SK-N-SH (cell line): ENCODE measurements at regions not wholly inside any gene's neighbourhood (a gene's known extent, or its start where the extent isn't known, plus 50 kb on each side); places are given as distances from the start of the nearest gene placed in this dataset.

ENCODE experiments used
- CTCF ChIA-PET: fragments of 300-600, 350-600 bp; formaldehyde crosslinking; extraction: SDS; loops from one replicate; lab custom pipeline; 2021; lab: Yijun Ruan, JAX
- POLR2A ChIA-PET: fragments of 350-600 bp; sonication (Branson Sonifier 250); formaldehyde crosslinking; extraction: SDS; loops from one replicate; lab custom pipeline; 2020; ENCODE audit warnings: antibody characterized with exemption, inconsistent platforms; lab: Yijun Ruan, JAX
- DNase-seq: peaks from one replicate; pipeline ENCODE4 v3.0.0; 2012
- H2AFZ ChIP-seq: fragments of 200-600 bp; sonication (generic); 2 replicates; pipeline ENCODE4 v1.8.1; 2016; ENCODE audit warnings: antibody characterized with exemption, mild to moderate bottlenecking, low read depth
- H3F3A ChIP-seq: fragments of 200-600 bp; sonication (generic); replicated peaks from 2 replicates; pipeline ENCODE3; 2016; ENCODE audit warnings: antibody characterized with exemption, mild to moderate bottlenecking; ENCODE audit not compliant: insufficient read depth
- H3K27ac ChIP-seq, 2 experiments: fragments of 200-500 bp in 1 of 2; fragments of 200-600 bp in 1 of 2; sonication (Bioruptor generic) in 1 of 2; sonication (generic), shearing (Covaris generic) in 1 of 2; 2 replicates each; pipeline versions ENCODE4 v1.5.1 to v1.6.1; 2014 to 2016; ENCODE audit warnings: low read depth in 2 of 2, inconsistent platforms in 1 of 2, low read length in 1 of 2, mild to moderate bottlenecking in 1 of 2, mixed read lengths in 1 of 2
- H3K27me3 ChIP-seq: fragments of 200-600 bp; sonication (generic), shearing (Covaris generic); 2 replicates; pipeline ENCODE4 v1.6.1; 2016; ENCODE audit warnings: mixed run types; ENCODE audit not compliant: insufficient read depth
- H3K36me3 ChIP-seq, 2 experiments: fragments of 200-500 bp in 1 of 2; fragments of 200-600 bp in 1 of 2; sonication (Bioruptor generic) in 1 of 2; sonication (generic) in 1 of 2; replicated peaks in 1 of 2; 2 replicates each; pipeline versions ENCODE3 to v1.5.1; 2014 to 2016; ENCODE audit warnings: low read length in 1 of 2, mild to moderate bottlenecking in 1 of 2; ENCODE audit not compliant: insufficient read depth in 2 of 2, control insufficient read depth in 1 of 2
- H3K4me1 ChIP-seq, 2 experiments: fragments of 200-500 bp in 1 of 2; fragments of 200-600 bp in 1 of 2; sonication (Bioruptor generic) in 1 of 2; sonication (generic), shearing (Covaris generic) in 1 of 2; 2 replicates each; pipeline versions ENCODE4 v1.5.1 to v1.6.1; 2014 to 2016; ENCODE audit warnings: low read depth in 1 of 2, low read length in 1 of 2, mixed run types in 1 of 2; ENCODE audit not compliant: insufficient read depth in 2 of 2, control insufficient read depth in 1 of 2
- H3K4me2 ChIP-seq: fragments of 200-600 bp; sonication (generic), shearing (Covaris generic); 2 replicates; pipeline ENCODE4 v1.6.1; 2017; ENCODE audit warnings: mixed run types
- H3K4me3 ChIP-seq, 2 experiments: fragments of 200-500 bp in 1 of 2; fragments of 200-600 bp in 1 of 2; sonication (Bioruptor generic) in 1 of 2; sonication (generic), shearing (Covaris generic) in 1 of 2; 2 replicates each; pipeline versions ENCODE4 v1.5.1 to v1.8.1; 2014 to 2016; ENCODE audit warnings: low read depth in 2 of 2, inconsistent platforms in 1 of 2, low read length in 1 of 2, mild to moderate bottlenecking in 1 of 2, mixed read lengths in 1 of 2, moderate library complexity in 1 of 2
- H3K79me2 ChIP-seq: fragments of 200-600 bp; sonication (generic); 2 replicates; pipeline ENCODE4 v1.8.1; 2017; ENCODE audit warnings: mild to moderate bottlenecking; ENCODE audit not compliant: insufficient read depth
- H3K9ac ChIP-seq: fragments of 200-600 bp; sonication (generic); 2 replicates; pipeline ENCODE4 v1.6.1; 2017; ENCODE audit warnings: mixed run types
- H3K9me2 ChIP-seq: fragments of 200-600 bp; sonication (generic); 2 replicates; pipeline ENCODE4 v1.6.1; 2017; ENCODE audit warnings: mixed run types
- H3K9me3 ChIP-seq: fragments of 200-600 bp; sonication (generic); 2 replicates; pipeline ENCODE4 v1.6.1; 2017; ENCODE audit warnings: mixed run types, mild to moderate bottlenecking, moderate library complexity
- H4K20me1 ChIP-seq: fragments of 200-600 bp; sonication (generic); 2 replicates; pipeline ENCODE4 v1.6.1; 2017; ENCODE audit warnings: mild to moderate bottlenecking, mixed run types; ENCODE audit not compliant: insufficient read depth
- CHD2 ChIP-seq: fragments of 150-350 bp; IDR thresholded peaks from 2 replicates; pipeline ENCODE4 v1.6.1; 2018; ENCODE audit warnings: low read length; ENCODE audit not compliant: partially characterized antibody
- ELF1 ChIP-seq: IDR thresholded peaks from 2 replicates; pipeline ENCODE4 v1.4.0; 2012
- EP300 ChIP-seq, 2 experiments: IDR thresholded peaks; 2 replicates each; pipeline versions ENCODE4 v1.4.0 to v1.6.1; 2012; ENCODE audit warnings: borderline replicate concordance in 1 of 2, low read depth in 1 of 2, low read length in 1 of 2
- EZH2phosphoT487 ChIP-seq: fragments of 200-600 bp; sonication (generic); IDR thresholded peaks from 2 replicates; pipeline ENCODE4 v1.6.1; 2017; ENCODE audit warnings: low read depth, mixed run types, mild to moderate bottlenecking, antibody characterized with exemption, moderate library complexity, borderline replicate concordance
- FOSL2 ChIP-seq: IDR thresholded peaks from 2 replicates; pipeline ENCODE4 v1.4.0; 2012; ENCODE audit warnings: low read depth, mild to moderate bottlenecking, moderate library complexity, borderline replicate concordance
- FOXM1 ChIP-seq: IDR thresholded peaks from 2 replicates; pipeline ENCODE4 v1.4.0; 2012; ENCODE audit warnings: low read depth, mild to moderate bottlenecking
- GABPA ChIP-seq: IDR thresholded peaks from 2 replicates; pipeline ENCODE4 v1.4.0; 2012; ENCODE audit warnings: low read depth, mild to moderate bottlenecking
- IRF3 ChIP-seq: fragments of 150-350 bp; IDR thresholded peaks from 2 replicates; pipeline ENCODE4 v1.6.1; 2016; ENCODE audit warnings: mild to moderate bottlenecking, low read depth, low read length
- JUND ChIP-seq: IDR thresholded peaks from 2 replicates; pipeline ENCODE4 v1.4.0; 2012
- MAX ChIP-seq: IDR thresholded peaks from 2 replicates; pipeline ENCODE4 v1.4.0; 2012; ENCODE audit warnings: low read depth
- MXI1 ChIP-seq: IDR thresholded peaks from 2 replicates; pipeline ENCODE4 v1.6.1; 2012; ENCODE audit warnings: mild to moderate bottlenecking, low read depth, low read length, improper control_type of control experiment
- NRF1 ChIP-seq: IDR thresholded peaks from 2 replicates; pipeline ENCODE4 v1.6.1; 2012; ENCODE audit warnings: low read depth, mild to moderate bottlenecking, low read length
- POLR2AphosphoS5 ChIP-seq: IDR thresholded peaks from 2 replicates; pipeline ENCODE4 v1.6.1; 2012; ENCODE audit warnings: low read depth, low read length
- RAD21 ChIP-seq: IDR thresholded peaks from 2 replicates; pipeline ENCODE4 v1.6.1; 2012; ENCODE audit warnings: mild to moderate bottlenecking, low read length
- RCOR1 ChIP-seq: fragments of 150-350 bp; IDR thresholded peaks from 2 replicates; pipeline ENCODE4 v1.6.1; 2017; ENCODE audit warnings: antibody characterized with exemption, low read length
- RFX5 ChIP-seq: IDR thresholded peaks from 2 replicates; pipeline ENCODE4 v1.6.1; 2012; ENCODE audit warnings: mild to moderate bottlenecking, improper control_type of control experiment, low read length
- SIN3A ChIP-seq: IDR thresholded peaks from 2 replicates; pipeline ENCODE4 v1.6.1; 2012; ENCODE audit warnings: low read depth, mild to moderate bottlenecking, low read length, moderate library complexity, borderline replicate concordance
- SMC3 ChIP-seq: IDR thresholded peaks from 2 replicates; pipeline ENCODE4 v1.6.1; 2012; ENCODE audit warnings: low read depth, low read length, improper control_type of control experiment
- TAF1 ChIP-seq: IDR thresholded peaks from 2 replicates; pipeline ENCODE4 v1.6.1; 2012; ENCODE audit warnings: low read depth, mild to moderate bottlenecking, low read length, moderate library complexity, borderline replicate concordance
- TCF12 ChIP-seq: IDR thresholded peaks from 2 replicates; pipeline ENCODE4 v1.4.0; 2012
- USF2 ChIP-seq: fragments of 150-350 bp; IDR thresholded peaks from 2 replicates; pipeline ENCODE4 v1.6.1; 2017; ENCODE audit warnings: antibody characterized with exemption, low read length, low read depth, borderline replicate concordance
- ZBTB33 ChIP-seq: IDR thresholded peaks from 2 replicates; pipeline ENCODE4 v1.4.0; 2012; ENCODE audit warnings: low read depth, borderline replicate concordance
- WGBS: methylation state at CpG from one replicate; pipeline ENCODE4 v1.1.6; 2017; ENCODE audit warnings: low lambda C conversion rate; 5-methylcytosine and 5-hydroxymethylcytosine counted together

- TF ChIP-seq ZBTB33 (no peak), MAX (no peak), GABPA (no peak), SMC3 (no peak), CHD2 (peak; percentile 47), RAD21 (0 out of 2 replicates have a peak, but pooled peaks have one; percentile 13), IRF3 (no peak), JUND (no peak), RCOR1 (peak; percentile 63; the same call in 1 of the 2 replicates), FOSL2 (no peak), TAF1 (no peak), EP300 (IDR thresholded peaks at IDR 0.05; ENCODE audit: borderline replicate concordance in 1 of 2, low read depth in 1 of 2, low read length in 1 of 2) (peak in 1 of 2 experiments; percentile 91; a peak in 2 of 4 replicates), ELF1 (no peak), POLR2AphosphoS5 (no peak), NRF1 (no peak), SIN3A (no peak), EZH2phosphoT487 (no peak), MXI1 (no peak), USF2 (no peak), RFX5 (no peak), FOXM1 (no peak), TCF12 (no peak)
- Histone ChIP-seq H3K4me3 (no peak overlapping the region), H3K27me3 (no peaks in the 10 kb centered on the region), H4K20me1 (no peaks in the 10 kb centered on the region), H3K4me2 (no peak overlapping the region), H3K36me3 (no peaks in the 10 kb centered on the region), H3K79me2 (no peaks in the 10 kb centered on the region), H2AFZ (no peak overlapping the region), H3K4me1 (peaks cover 0 to 58% of the 10 kb centered on the region in 2 experiments; a peak in 2 of 4 replicates), H3K9me3 (no peaks in the 10 kb centered on the region), H3K27ac (peak overlapping the region in 1 of 2 experiments; percentile 100; a peak in 2 of 4 replicates), H3K9ac (no peak overlapping the region), H3F3A (peaks cover 5% of the 10 kb centered on the region), H3K9me2 (no peaks in the 10 kb centered on the region)
- 85% methylated on average over 16 of the region's 18 CpGs for WGBS
- POLR2A ChIA-PET, result no interaction called here
- CTCF ChIA-PET, result no interaction called here
- DNase-seq, result no peak
Observed at GRCh38 chr15:70337277-70338186, 239.8 kb upstream of the TLE3 start.
